H1 (cell line): ENCODE measurements at regions not wholly inside any gene's neighbourhood (a gene's known extent, or its start where the extent isn't known, plus 50 kb on each side); places are given as distances from the start of the nearest gene placed in this dataset.

Source experiments
- TF ChIP-seq, protein P1 (sequence below): fragments of 300-600 bp; sonication (generic); IDR thresholded peaks from 2 replicates; pipeline ENCODE4 v1.7.1; 2012; ENCODE audit warnings: low read length, moderate library complexity, mild to moderate bottlenecking, inconsistent platforms; ENCODE audit not compliant: insufficient replicate concordance

- TF ChIP-seq, protein P1, sequence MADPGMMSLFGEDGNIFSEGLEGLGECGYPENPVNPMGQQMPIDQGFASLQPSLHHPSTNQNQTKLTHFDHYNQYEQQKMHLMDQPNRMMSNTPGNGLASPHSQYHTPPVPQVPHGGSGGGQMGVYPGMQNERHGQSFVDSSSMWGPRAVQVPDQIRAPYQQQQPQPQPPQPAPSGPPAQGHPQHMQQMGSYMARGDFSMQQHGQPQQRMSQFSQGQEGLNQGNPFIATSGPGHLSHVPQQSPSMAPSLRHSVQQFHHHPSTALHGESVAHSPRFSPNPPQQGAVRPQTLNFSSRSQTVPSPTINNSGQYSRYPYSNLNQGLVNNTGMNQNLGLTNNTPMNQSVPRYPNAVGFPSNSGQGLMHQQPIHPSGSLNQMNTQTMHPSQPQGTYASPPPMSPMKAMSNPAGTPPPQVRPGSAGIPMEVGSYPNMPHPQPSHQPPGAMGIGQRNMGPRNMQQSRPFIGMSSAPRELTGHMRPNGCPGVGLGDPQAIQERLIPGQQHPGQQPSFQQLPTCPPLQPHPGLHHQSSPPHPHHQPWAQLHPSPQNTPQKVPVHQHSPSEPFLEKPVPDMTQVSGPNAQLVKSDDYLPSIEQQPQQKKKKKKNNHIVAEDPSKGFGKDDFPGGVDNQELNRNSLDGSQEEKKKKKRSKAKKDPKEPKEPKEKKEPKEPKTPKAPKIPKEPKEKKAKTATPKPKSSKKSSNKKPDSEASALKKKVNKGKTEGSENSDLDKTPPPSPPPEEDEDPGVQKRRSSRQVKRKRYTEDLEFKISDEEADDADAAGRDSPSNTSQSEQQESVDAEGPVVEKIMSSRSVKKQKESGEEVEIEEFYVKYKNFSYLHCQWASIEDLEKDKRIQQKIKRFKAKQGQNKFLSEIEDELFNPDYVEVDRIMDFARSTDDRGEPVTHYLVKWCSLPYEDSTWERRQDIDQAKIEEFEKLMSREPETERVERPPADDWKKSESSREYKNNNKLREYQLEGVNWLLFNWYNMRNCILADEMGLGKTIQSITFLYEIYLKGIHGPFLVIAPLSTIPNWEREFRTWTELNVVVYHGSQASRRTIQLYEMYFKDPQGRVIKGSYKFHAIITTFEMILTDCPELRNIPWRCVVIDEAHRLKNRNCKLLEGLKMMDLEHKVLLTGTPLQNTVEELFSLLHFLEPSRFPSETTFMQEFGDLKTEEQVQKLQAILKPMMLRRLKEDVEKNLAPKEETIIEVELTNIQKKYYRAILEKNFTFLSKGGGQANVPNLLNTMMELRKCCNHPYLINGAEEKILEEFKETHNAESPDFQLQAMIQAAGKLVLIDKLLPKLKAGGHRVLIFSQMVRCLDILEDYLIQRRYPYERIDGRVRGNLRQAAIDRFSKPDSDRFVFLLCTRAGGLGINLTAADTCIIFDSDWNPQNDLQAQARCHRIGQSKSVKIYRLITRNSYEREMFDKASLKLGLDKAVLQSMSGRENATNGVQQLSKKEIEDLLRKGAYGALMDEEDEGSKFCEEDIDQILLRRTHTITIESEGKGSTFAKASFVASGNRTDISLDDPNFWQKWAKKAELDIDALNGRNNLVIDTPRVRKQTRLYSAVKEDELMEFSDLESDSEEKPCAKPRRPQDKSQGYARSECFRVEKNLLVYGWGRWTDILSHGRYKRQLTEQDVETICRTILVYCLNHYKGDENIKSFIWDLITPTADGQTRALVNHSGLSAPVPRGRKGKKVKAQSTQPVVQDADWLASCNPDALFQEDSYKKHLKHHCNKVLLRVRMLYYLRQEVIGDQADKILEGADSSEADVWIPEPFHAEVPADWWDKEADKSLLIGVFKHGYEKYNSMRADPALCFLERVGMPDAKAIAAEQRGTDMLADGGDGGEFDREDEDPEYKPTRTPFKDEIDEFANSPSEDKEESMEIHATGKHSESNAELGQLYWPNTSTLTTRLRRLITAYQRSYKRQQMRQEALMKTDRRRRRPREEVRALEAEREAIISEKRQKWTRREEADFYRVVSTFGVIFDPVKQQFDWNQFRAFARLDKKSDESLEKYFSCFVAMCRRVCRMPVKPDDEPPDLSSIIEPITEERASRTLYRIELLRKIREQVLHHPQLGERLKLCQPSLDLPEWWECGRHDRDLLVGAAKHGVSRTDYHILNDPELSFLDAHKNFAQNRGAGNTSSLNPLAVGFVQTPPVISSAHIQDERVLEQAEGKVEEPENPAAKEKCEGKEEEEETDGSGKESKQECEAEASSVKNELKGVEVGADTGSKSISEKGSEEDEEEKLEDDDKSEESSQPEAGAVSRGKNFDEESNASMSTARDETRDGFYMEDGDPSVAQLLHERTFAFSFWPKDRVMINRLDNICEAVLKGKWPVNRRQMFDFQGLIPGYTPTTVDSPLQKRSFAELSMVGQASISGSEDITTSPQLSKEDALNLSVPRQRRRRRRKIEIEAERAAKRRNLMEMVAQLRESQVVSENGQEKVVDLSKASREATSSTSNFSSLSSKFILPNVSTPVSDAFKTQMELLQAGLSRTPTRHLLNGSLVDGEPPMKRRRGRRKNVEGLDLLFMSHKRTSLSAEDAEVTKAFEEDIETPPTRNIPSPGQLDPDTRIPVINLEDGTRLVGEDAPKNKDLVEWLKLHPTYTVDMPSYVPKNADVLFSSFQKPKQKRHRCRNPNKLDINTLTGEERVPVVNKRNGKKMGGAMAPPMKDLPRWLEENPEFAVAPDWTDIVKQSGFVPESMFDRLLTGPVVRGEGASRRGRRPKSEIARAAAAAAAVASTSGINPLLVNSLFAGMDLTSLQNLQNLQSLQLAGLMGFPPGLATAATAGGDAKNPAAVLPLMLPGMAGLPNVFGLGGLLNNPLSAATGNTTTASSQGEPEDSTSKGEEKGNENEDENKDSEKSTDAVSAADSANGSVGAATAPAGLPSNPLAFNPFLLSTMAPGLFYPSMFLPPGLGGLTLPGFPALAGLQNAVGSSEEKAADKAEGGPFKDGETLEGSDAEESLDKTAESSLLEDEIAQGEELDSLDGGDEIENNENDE, result no peak
These were observed 140.0 kb upstream of the KLHL25 start (continued) for GRCh38 chr15:85934691-85935090.
